Colonic mucosa (tissue), 4 donors: ENCODE measurements at regions not wholly inside any gene's neighbourhood (a gene's known extent, or its start where the extent isn't known, plus 50 kb on each side); places are given as distances from the start of the nearest gene placed in this dataset.

Experiments
- DNase-seq: peaks from one replicate; pipeline ENCODE4 v3.0.0-alpha.2; 2020
- H3K27ac ChIP-seq: fragments of 200-600 bp; one replicate; pipeline ENCODE4 v1.8.0; 2021
- H3K27me3 ChIP-seq: fragments of 200-600 bp; one replicate; pipeline ENCODE4 v1.8.0; 2021
- H3K36me3 ChIP-seq: fragments of 200-600 bp; one replicate; pipeline ENCODE4 v1.8.0; 2021
- H3K4me1 ChIP-seq: fragments of 200-600 bp; one replicate; pipeline ENCODE4 v1.8.0; 2021; ENCODE audit warnings: mild to moderate bottlenecking
- H3K4me3 ChIP-seq: fragments of 200-600 bp; one replicate; pipeline ENCODE4 v1.8.0; 2021
- H3K9ac ChIP-seq, 2 donors: one replicate each; pipeline ENCODE4 v1.7.0; 2013; ENCODE audit warnings: control low read depth in 2 of 2, low read depth in 2 of 2, low read length in 2 of 2
- H3K9me3 ChIP-seq: fragments of 200-600 bp; one replicate; pipeline ENCODE4 v1.8.0; 2021
- intact Hi-C: fragments of 100-400 bp; cut with DNase I; formaldehyde crosslinking; loops from one replicate; pipeline ENCODE4 v1.14.1; 2022
- TF ChIP-seq, protein P1 (sequence below): fragments of 200-600 bp; IDR thresholded peaks from one replicate; pipeline ENCODE4 v1.8.0; 2022; ENCODE audit warnings: antibody characterized with exemption, mild to moderate bottlenecking
- donor health status: healthy.
- donor health status: DM: no; HTN: no; CAD: no.
- donor health status: DM: no; HTN: no; CAD: no.

DNA sequence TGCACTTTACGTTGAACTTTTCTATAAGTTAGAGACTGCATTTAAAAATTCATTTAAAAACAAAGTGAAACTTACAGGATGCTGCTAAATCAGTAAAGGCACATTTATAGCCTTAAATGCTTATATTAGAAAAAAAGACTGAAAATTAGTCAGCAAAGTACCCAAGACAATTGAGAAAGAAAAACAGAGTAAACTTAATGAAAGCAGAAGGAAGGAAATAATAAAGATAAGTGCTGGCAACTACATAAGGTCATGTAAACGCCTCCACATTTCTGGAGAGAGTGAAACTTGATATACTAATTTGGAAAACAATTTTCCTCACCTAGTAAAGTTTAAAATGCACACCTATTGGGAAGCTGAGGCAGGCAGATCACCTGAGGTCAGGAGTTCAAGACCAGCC lies 58.2 kb upstream of the ACAN start:
- Histone ChIP-seq H3K9me3 (no peaks in the 10 kb centered on the region), H3K4me1 (no peaks in the 10 kb centered on the region), H3K4me3 (no peak overlapping the region), H3K9ac (no peak overlapping the region), H3K27ac (no peak overlapping the region), H3K27me3 (no peaks in the 10 kb centered on the region), H3K36me3 (no peaks in the 10 kb centered on the region)
- intact Hi-C loops = no loop called here
- no peak for DNase-seq
- TF ChIP-seq, protein P1, sequence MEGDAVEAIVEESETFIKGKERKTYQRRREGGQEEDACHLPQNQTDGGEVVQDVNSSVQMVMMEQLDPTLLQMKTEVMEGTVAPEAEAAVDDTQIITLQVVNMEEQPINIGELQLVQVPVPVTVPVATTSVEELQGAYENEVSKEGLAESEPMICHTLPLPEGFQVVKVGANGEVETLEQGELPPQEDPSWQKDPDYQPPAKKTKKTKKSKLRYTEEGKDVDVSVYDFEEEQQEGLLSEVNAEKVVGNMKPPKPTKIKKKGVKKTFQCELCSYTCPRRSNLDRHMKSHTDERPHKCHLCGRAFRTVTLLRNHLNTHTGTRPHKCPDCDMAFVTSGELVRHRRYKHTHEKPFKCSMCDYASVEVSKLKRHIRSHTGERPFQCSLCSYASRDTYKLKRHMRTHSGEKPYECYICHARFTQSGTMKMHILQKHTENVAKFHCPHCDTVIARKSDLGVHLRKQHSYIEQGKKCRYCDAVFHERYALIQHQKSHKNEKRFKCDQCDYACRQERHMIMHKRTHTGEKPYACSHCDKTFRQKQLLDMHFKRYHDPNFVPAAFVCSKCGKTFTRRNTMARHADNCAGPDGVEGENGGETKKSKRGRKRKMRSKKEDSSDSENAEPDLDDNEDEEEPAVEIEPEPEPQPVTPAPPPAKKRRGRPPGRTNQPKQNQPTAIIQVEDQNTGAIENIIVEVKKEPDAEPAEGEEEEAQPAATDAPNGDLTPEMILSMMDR = no peak

DNA sequence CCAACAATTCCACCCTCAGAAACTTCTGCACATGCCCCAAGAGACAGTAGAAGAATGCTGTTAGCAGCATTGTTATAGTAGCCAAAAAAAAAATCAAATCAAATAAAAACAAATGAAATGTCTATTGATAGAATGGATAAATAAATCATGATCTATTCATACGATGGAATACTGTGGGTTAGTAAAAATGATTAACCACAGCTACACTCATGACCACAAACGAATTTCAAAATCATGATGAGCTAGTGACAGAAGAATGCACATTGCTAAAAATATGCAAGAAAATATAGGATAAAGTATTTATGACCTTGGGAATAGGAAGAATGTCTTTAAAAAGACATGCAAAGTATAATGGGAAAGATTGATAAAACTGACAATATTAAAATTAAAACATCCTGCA lies 57.5 kb upstream of the ACAN start:
- TF ChIP-seq, protein P1 = no peak
- Histone ChIP-seq H3K27ac (no peak overlapping the region), H3K36me3 (no peaks in the 10 kb centered on the region), H3K27me3 (no peaks in the 10 kb centered on the region), H3K4me1 (no peaks in the 10 kb centered on the region), H3K4me3 (no peak overlapping the region), H3K9ac (no peak overlapping the region), H3K9me3 (no peaks in the 10 kb centered on the region)
- DNase-seq = no peak
- intact Hi-C loops = no loop called here

DNA sequence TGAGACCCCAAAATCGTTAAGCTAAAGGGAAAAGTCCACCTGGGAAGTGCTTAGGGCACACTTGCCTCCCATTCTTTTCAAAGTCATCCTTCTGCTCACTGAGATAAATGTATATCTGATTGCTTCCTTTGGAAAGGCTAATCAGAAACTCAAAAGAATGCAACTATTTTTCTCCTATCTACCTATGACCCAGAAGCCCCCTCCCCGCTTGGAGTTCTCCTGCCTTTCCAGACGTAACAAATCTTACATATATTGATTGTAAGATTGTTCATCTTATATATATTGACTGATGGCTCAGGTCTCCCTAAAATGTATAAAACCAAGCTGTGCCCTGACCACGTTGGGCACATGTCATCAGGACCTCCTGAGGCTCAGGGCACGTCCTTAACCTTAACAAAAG lies 56.8 kb upstream of the ACAN start:
- H3K36me3 ChIP-seq = no peaks in the 10 kb centered on the region
- no peak overlapping the region for H3K4me3 ChIP-seq
- no peaks in the 10 kb centered on the region for H3K9me3 ChIP-seq
- DNase-seq = no peak
- H3K4me1 ChIP-seq = no peaks in the 10 kb centered on the region
- no peaks in the 10 kb centered on the region for H3K27me3 ChIP-seq
- no peak overlapping the region for H3K9ac ChIP-seq
- intact Hi-C loops = no loop called here
- H3K27ac ChIP-seq = no peak overlapping the region
- TF ChIP-seq, protein P1 = no peak

DNA sequence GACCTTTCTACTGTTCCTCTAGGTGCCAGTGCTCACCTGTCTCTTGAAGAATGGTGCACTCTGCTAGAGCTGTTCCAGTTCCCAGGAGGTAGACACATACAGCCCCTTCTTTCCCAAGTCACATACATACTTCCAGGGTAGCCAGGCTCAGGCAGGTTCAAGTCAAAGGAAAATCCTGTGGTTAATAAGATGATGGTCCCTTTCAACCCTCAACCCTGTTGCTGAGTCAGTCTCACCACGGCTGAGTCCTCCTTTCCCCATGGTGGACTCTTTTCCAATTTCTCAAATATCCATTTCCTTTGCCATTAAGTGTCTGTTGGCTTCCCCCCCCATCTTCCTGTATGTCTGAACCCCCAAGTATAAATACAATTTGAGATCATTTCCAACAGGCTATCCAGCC lies 56.1 kb upstream of the ACAN start:
- Histone ChIP-seq H3K4me1 (no peaks in the 10 kb centered on the region), H3K4me3 (no peak overlapping the region), H3K27ac (no peak overlapping the region), H3K9ac (no peak overlapping the region), H3K36me3 (no peaks in the 10 kb centered on the region), H3K27me3 (no peaks in the 10 kb centered on the region), H3K9me3 (no peaks in the 10 kb centered on the region)
- no peak for DNase-seq
- TF ChIP-seq, protein P1 = no peak
- intact Hi-C loops = no loop called here

DNA sequence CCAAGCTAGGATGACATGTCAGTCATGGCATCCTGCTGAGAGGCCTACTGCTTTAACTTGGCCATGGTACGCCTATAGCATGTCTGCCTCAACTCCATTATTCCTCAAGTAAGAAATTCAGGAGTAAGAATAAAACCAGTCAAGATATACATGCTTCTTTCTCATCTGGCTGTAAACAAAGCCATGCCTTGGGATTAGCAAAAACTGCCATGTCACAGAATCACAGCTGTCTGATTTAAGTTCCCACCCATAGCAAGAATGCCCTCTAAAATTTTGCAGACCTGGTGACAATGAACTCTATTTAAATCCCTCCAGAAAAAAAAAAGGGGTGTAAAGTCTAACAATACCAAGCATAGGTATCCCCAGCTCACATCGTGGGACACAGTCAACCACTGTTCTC lies 55.6 kb upstream of the ACAN start:
- intact Hi-C loops = no loop called here

More for the DNA sequence above, 55.6 kb upstream of the ACAN start:
- Histone ChIP-seq H3K27ac (no peak overlapping the region), H3K36me3 (no peaks in the 10 kb centered on the region), H3K9me3 (no peaks in the 10 kb centered on the region), H3K27me3 (no peaks in the 10 kb centered on the region), H3K9ac (no peak overlapping the region), H3K4me1 (no peaks in the 10 kb centered on the region), H3K4me3 (no peak overlapping the region)
- TF ChIP-seq, protein P1 = no peak
- DNase-seq = no peak
